TTC549 (cell line): ENCODE measurements at regions not wholly inside any gene's neighbourhood (a gene's known extent, or its start where the extent isn't known, plus 50 kb on each side); places are given as distances from the start of the nearest gene placed in this dataset.
"Not testable (repeated sequence)": the region's sequence is repeated elsewhere in the genome, so short reads cannot be mapped to it uniquely, and the experiment has no call there.

Source experiments
- FAIRE-seq: peaks from 2 replicates; lab custom pipeline; 2012; peaks lifted over from hg19 to GRCh38; lab: Jason Lieb, UNC

- FAIRE-seq = not testable (repeated sequence)
Measured at GRCh38 chr4:188738290-188738689, 599.0 kb downstream of the TRIML1 start.

GRCh38 chr4:188740172-188740571, 600.9 kb downstream of the TRIML1 start:
- FAIRE-seq = not testable (repeated sequence)

GRCh38 chr4:188740791-188741190, 601.5 kb downstream of the TRIML1 start:
- not testable (repeated sequence) for FAIRE-seq

- no peak for FAIRE-seq
Measured at GRCh38 chr4:188754372-188755002, 615.2 kb downstream of the TRIML1 start.

- no peak for FAIRE-seq
Measured at GRCh38 chr4:188767496-188767895, 628.3 kb downstream of the TRIML1 start.

- FAIRE-seq = no peak
Measured at GRCh38 chr4:188778905-188779304, 639.7 kb downstream of the TRIML1 start.

- FAIRE-seq = no peak
Measured at GRCh38 chr4:188779581-188779980, 640.3 kb downstream of the TRIML1 start.

- no peak for FAIRE-seq
Measured at GRCh38 chr4:188780028-188780427, 640.8 kb downstream of the TRIML1 start.

GRCh38 chr4:188780686-188781085, 641.4 kb downstream of the TRIML1 start:
- no peak for FAIRE-seq

- no peak for FAIRE-seq
Measured at GRCh38 chr4:188781655-188782054, 642.4 kb downstream of the TRIML1 start.

GRCh38 chr4:188783175-188783574, 643.9 kb downstream of the TRIML1 start:
- no peak for FAIRE-seq

- no peak for FAIRE-seq
Measured at GRCh38 chr4:188783606-188784160, 644.4 kb downstream of the TRIML1 start.

- not testable (repeated sequence) for FAIRE-seq
Measured at GRCh38 chr4:188796600-188796999, 657.4 kb downstream of the TRIML1 start.

GRCh38 chr4:188797011-188797410, 657.8 kb downstream of the TRIML1 start:
- FAIRE-seq = not testable (repeated sequence)

GRCh38 chr4:188804861-188805260, 665.6 kb downstream of the TRIML1 start:
- FAIRE-seq = no peak

GRCh38 chr4:188811121-188811520, 671.9 kb downstream of the TRIML1 start:
- FAIRE-seq = no peak

GRCh38 chr4:188812644-188813043, 673.4 kb downstream of the TRIML1 start:
- FAIRE-seq = no peak

- FAIRE-seq = no peak
Measured at GRCh38 chr4:188818300-188818699, 679.1 kb downstream of the TRIML1 start.

- FAIRE-seq = no peak
Measured at GRCh38 chr4:188819233-188819632, 680.0 kb downstream of the TRIML1 start.

GRCh38 chr4:188821500-188821899, 682.3 kb downstream of the TRIML1 start:
- FAIRE-seq = no peak

GRCh38 chr4:188822698-188823097, 683.5 kb downstream of the TRIML1 start:
- no peak for FAIRE-seq

GRCh38 chr4:188824553-188824952, 685.3 kb downstream of the TRIML1 start:
- no peak for FAIRE-seq

GRCh38 chr4:188826393-188826792, 687.2 kb downstream of the TRIML1 start:
- FAIRE-seq = no peak

GRCh38 chr4:188839704-188840103, 700.5 kb downstream of the TRIML1 start:
- FAIRE-seq = no peak
